ENCODE measurements at regions not wholly inside any gene's neighbourhood (a gene's known extent, or its start where the extent isn't known, plus 50 kb on each side); places are given as distances from the start of the nearest gene placed in this dataset.

GRCh38 chr6:14804001-14804784 is 441.7 kb upstream of the JARID2 start:
- TF ChIP-seq CTCF (IDR thresholded peaks at IDR 0.05) (no peak), POLR2A (IDR thresholded peaks at IDR 0.05) (no peak), EP300 (IDR thresholded peaks at IDR 0.05) (no peak)

Measured in upper lobe of left lung (tissue), 4 donors.